NCI-H446 treated with DMSO at 0.1 percent for 48 hours (cell line): ENCODE measurements at regions not wholly inside any gene's neighbourhood (a gene's known extent, or its start where the extent isn't known, plus 50 kb on each side); places are given as distances from the start of the nearest gene placed in this dataset.
"Not testable (repeated sequence)": the region's sequence is repeated elsewhere in the genome, so short reads cannot be mapped to it uniquely, and the experiment has no call there.

Source experiments
- DNase-seq: peaks from one replicate; lab custom pipeline; 2025; lab: John Stamatoyannopoulos, UW

- no peak for DNase-seq
These were observed 452.9 kb downstream of the CCER1 start for GRCh38 chr12:90502070-90502469.

- no peak for DNase-seq
These were observed 453.6 kb downstream of the CCER1 start for GRCh38 chr12:90501412-90501811.

GRCh38 chr12:90499795-90500194 is 455.2 kb downstream of the CCER1 start:
- DNase-seq: no peak

GRCh38 chr12:90497923-90498545 is 456.9 kb downstream of the CCER1 start:
- DNase-seq: no peak

- DNase-seq: no peak
These were observed 464.6 kb downstream of the CCER1 start for GRCh38 chr12:90490355-90490754.

- DNase-seq: no peak
These were observed 465.8 kb downstream of the CCER1 start for GRCh38 chr12:90489141-90489540.

- no peak for DNase-seq
These were observed 469.4 kb downstream of the CCER1 start for GRCh38 chr12:90485560-90485959.

GRCh38 chr12:90484094-90484493 is 470.9 kb downstream of the CCER1 start:
- no peak for DNase-seq

GRCh38 chr12:90481748-90482147 is 473.2 kb downstream of the CCER1 start:
- no peak for DNase-seq

GRCh38 chr12:90479237-90479636 is 475.7 kb downstream of the CCER1 start:
- DNase-seq: no peak

- no peak for DNase-seq
These were observed 481.1 kb downstream of the CCER1 start for GRCh38 chr12:90473831-90474230.

- no peak for DNase-seq
These were observed 494.3 kb downstream of the CCER1 start for GRCh38 chr12:90460681-90461080.

- DNase-seq: no peak
These were observed 498.7 kb downstream of the CCER1 start for GRCh38 chr12:90456248-90456647.

- no peak for DNase-seq
These were observed 499.2 kb downstream of the CCER1 start for GRCh38 chr12:90455756-90456155.

- DNase-seq: no peak
These were observed 505.4 kb downstream of the CCER1 start for GRCh38 chr12:90449611-90450010.

GRCh38 chr12:90443466-90443865 is 511.5 kb downstream of the CCER1 start:
- DNase-seq: not testable (repeated sequence)

- DNase-seq: no peak
These were observed 513.5 kb downstream of the CCER1 start for GRCh38 chr12:90441431-90441830.

- DNase-seq: no peak
These were observed 526.1 kb downstream of the CCER1 start for GRCh38 chr12:90428881-90429280.

GRCh38 chr12:90428465-90428864 is 526.5 kb downstream of the CCER1 start:
- DNase-seq: no peak

GRCh38 chr12:90423965-90424364 is 531.0 kb downstream of the CCER1 start:
- DNase-seq: no peak

- no peak for DNase-seq
These were observed 544.0 kb downstream of the CCER1 start for GRCh38 chr12:90410962-90411361.

GRCh38 chr12:90407841-90408240 is 547.1 kb downstream of the CCER1 start:
- DNase-seq: no peak

- DNase-seq: no peak
These were observed 550.9 kb downstream of the CCER1 start for GRCh38 chr12:90404071-90404470.

- DNase-seq: no peak
These were observed 553.8 kb downstream of the CCER1 start for GRCh38 chr12:90401185-90401584.

GRCh38 chr12:90399357-90399756 is 555.6 kb downstream of the CCER1 start:
- DNase-seq: no peak
